Mammary epithelial cell (primary cell): ENCODE measurements at regions not wholly inside any gene's neighbourhood (a gene's known extent, or its start where the extent isn't known, plus 50 kb on each side); places are given as distances from the start of the nearest gene placed in this dataset.

ENCODE experiments used
- CTCF ChIP-seq, 2 donors: IDR thresholded peaks in 1 of 2; conservative IDR thresholded peaks in 1 of 2; 2 replicates each; pipeline ENCODE4 v1.5.1; 2011 to 2012; ENCODE audit warnings: inconsistent platforms in 2 of 2, low read length in 2 of 2, mild to moderate bottlenecking in 2 of 2, control low read depth in 1 of 2, low read depth in 1 of 2; ENCODE audit not compliant: insufficient read depth in 1 of 2; ENCODE audit errors: extremely low read depth in 1 of 2
- EZH2 ChIP-seq: IDR thresholded peaks from 2 replicates; pipeline ENCODE4 v1.6.1; 2012; ENCODE audit warnings: low read length, inconsistent platforms, borderline replicate concordance

- TF ChIP-seq CTCF (conservative IDR thresholded peaks at IDR 0.05 in 1 of 2, IDR thresholded peaks at IDR 0.05 in 1 of 2; ENCODE audit: extremely low read depth in 1 of 2, insufficient read depth in 1 of 2, low read depth in 1 of 2, low read length in 2 of 2) (peak; percentile 87 to 97), EZH2 (no peak)
Observed at GRCh38 chr15:98177966-98178592, 217.6 kb downstream of the ARRDC4 start.
